ENCODE measurements at regions not wholly inside any gene's neighbourhood (a gene's known extent, or its start where the extent isn't known, plus 50 kb on each side); places are given as distances from the start of the nearest gene placed in this dataset.

- Histone ChIP-seq H3K9ac (ENCODE audit: low read length) (no peak overlapping the region), H3F3A (ENCODE audit: insufficient read depth) (no peaks in the 10 kb centered on the region), H3K4me2 (ENCODE audit: low read depth, low read length, poor library complexity, severe bottlenecking) (no peak overlapping the region), H4K20me1 (ENCODE audit: low read depth, low read length) (no peaks in the 10 kb centered on the region), H3K4me3 (ENCODE audit: insufficient read depth, low read length, poor library complexity, severe bottlenecking) (no peak overlapping the region), H3K27ac (ENCODE audit: low read depth, low read length) (no peak overlapping the region), H3K27me3 (ENCODE audit: low read length) (no peaks in the 10 kb centered on the region), H2AFZ (ENCODE audit: low read depth, low read length, severe bottlenecking) (no peak overlapping the region), H3K79me2 (ENCODE audit: insufficient read depth, low read length) (no peaks in the 10 kb centered on the region), H3K36me3 (ENCODE audit: low read length) (no peaks in the 10 kb centered on the region), H3K9me2 (replicated peaks; ENCODE audit: insufficient read depth, low read length) (no peaks in the 10 kb centered on the region), H3K9me3 (ENCODE audit: insufficient read depth, low read length) (no peaks in the 10 kb centered on the region)
- TF ChIP-seq CTCF (IDR thresholded peaks at IDR 0.05; ENCODE audit: insufficient read depth, low read length, poor library complexity, severe bottlenecking): no peak
- TF ChIP-seq EZH2phosphoT487 (conservative IDR thresholded peaks at IDR 0.05; ENCODE audit: low read length): no peak
Measured at GRCh38 chr21:26412885-26413284, 160.2 kb downstream of the CYYR1 start.

- Histone ChIP-seq H3K4me2 (ENCODE audit: low read depth, low read length, poor library complexity, severe bottlenecking) (no peak overlapping the region), H4K20me1 (ENCODE audit: low read depth, low read length) (no peaks in the 10 kb centered on the region), H3K27ac (ENCODE audit: low read depth, low read length) (no peak overlapping the region), H3K27me3 (ENCODE audit: low read length) (no peaks in the 10 kb centered on the region), H3F3A (ENCODE audit: insufficient read depth) (no peaks in the 10 kb centered on the region), H3K4me3 (ENCODE audit: insufficient read depth, low read length, poor library complexity, severe bottlenecking) (no peak overlapping the region), H3K9me2 (replicated peaks; ENCODE audit: insufficient read depth, low read length) (no peaks in the 10 kb centered on the region), H3K9me3 (ENCODE audit: insufficient read depth, low read length) (no peaks in the 10 kb centered on the region), H3K79me2 (ENCODE audit: insufficient read depth, low read length) (no peaks in the 10 kb centered on the region), H2AFZ (ENCODE audit: low read depth, low read length, severe bottlenecking) (no peak overlapping the region), H3K36me3 (ENCODE audit: low read length) (no peaks in the 10 kb centered on the region), H3K9ac (ENCODE audit: low read length) (no peak overlapping the region)
- TF ChIP-seq CTCF (IDR thresholded peaks at IDR 0.05; ENCODE audit: insufficient read depth, low read length, poor library complexity, severe bottlenecking): no peak
- TF ChIP-seq EZH2phosphoT487 (conservative IDR thresholded peaks at IDR 0.05; ENCODE audit: low read length): no peak
Measured at GRCh38 chr21:26409735-26410134, 163.4 kb downstream of the CYYR1 start.

GRCh38 chr21:26408511-26408910, 164.6 kb downstream of the CYYR1 start:
- no peak overlapping the region for H3K4me2 ChIP-seq (ENCODE audit: low read depth, low read length, poor library complexity, severe bottlenecking)
- H3K79me2 ChIP-seq (ENCODE audit: insufficient read depth, low read length): no peaks in the 10 kb centered on the region
- no peak overlapping the region for H3K27ac ChIP-seq (ENCODE audit: low read depth, low read length)
- H2AFZ ChIP-seq (ENCODE audit: low read depth, low read length, severe bottlenecking): no peak overlapping the region
- H3F3A ChIP-seq (ENCODE audit: insufficient read depth): no peaks in the 10 kb centered on the region
- H3K36me3 ChIP-seq (ENCODE audit: low read length): no peaks in the 10 kb centered on the region
- no peaks in the 10 kb centered on the region for H3K27me3 ChIP-seq (ENCODE audit: low read length)
- no peak overlapping the region for H3K4me3 ChIP-seq (ENCODE audit: insufficient read depth, low read length, poor library complexity, severe bottlenecking)
- no peaks in the 10 kb centered on the region for H3K9me3 ChIP-seq (ENCODE audit: insufficient read depth, low read length)
- no peaks in the 10 kb centered on the region for H3K9me2 ChIP-seq (replicated peaks; ENCODE audit: insufficient read depth, low read length)
- TF ChIP-seq EZH2phosphoT487 (conservative IDR thresholded peaks at IDR 0.05; ENCODE audit: low read length): no peak
- no peak for TF ChIP-seq CTCF (IDR thresholded peaks at IDR 0.05; ENCODE audit: insufficient read depth, low read length, poor library complexity, severe bottlenecking)
- H4K20me1 ChIP-seq (ENCODE audit: low read depth, low read length): no peaks in the 10 kb centered on the region
- H3K9ac ChIP-seq (ENCODE audit: low read length): no peak overlapping the region
